HG02870 (cell line): ENCODE measurements at regions not wholly inside any gene's neighbourhood (a gene's known extent, or its start where the extent isn't known, plus 50 kb on each side); places are given as distances from the start of the nearest gene placed in this dataset.

Source experiments
- ATAC-seq: cut with Tn5 transposase; IDR thresholded peaks from one replicate; pipeline ENCODE4 v1.9.1; 2021; ENCODE audit warnings: mild to moderate bottlenecking, moderate library complexity; ENCODE audit not compliant: unreplicated experiment

DNA sequence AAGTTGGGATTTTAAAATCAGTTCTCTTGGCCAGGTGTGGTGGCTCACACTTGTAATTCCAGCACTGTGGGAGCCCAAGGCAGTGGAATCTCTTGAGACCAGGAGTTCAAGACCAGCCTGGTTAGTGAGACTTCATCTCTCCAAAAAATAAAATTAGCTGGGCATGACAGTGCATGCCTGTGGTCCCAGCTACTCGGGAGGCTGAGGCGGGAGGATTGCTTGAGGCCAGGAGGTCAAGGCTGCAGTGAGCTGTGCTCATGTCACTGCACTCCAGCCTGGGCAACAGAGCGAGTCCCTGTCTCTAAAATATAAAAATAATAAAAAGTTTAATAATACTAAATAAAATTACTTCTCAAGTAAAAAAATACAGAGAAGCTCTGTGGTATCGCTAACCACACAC is 77.5 kb downstream of the FOXA2 start:
- ATAC-seq = no peak

DNA sequence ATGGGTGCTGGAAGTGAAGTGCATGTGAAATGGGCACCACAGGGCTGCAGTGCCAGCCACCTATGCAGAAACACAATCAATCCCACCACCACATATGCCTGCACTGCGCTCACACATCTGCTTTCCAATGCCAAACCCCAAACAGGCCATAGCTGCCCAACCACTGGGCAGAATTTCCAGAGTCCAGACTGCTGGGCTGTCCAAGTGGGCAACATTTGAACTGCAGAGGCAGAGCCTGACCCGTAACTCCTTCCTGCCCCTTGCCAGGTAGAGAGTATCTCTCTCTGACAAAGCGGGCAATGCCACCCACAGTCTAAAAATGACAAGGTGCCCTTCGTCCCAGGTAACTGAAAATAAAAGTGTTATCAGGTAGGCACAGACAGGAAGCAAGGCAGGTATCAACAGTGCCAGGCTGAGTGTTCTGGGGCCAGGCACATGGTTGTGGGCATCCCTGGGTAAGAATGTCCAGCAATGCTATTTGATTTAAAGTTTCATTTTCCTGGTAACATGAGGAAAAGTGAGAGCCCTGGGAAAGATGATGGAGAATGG is 79.5 kb downstream of the FOXA2 start:
- ATAC-seq = no peak

DNA sequence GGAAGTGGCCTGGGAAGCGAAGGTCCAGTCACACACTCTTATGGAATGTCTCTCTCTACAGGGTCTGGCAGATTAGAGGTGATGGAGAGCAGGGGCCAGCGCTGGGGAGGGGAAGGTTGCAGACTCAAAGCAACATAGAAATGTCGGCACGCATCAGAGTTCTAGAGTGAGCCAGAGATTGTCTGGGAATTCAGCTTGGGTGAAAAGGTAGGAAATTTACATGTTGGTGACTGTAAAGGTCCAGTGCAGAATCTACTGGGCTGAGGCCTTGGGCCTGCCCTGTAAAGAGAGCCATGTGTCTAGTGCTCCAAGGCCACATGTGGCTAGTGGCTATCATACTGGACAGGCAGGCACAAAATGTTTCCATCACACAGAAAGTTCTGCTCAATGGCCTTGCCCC is 80.8 kb downstream of the FOXA2 start:
- no peak for ATAC-seq

DNA sequence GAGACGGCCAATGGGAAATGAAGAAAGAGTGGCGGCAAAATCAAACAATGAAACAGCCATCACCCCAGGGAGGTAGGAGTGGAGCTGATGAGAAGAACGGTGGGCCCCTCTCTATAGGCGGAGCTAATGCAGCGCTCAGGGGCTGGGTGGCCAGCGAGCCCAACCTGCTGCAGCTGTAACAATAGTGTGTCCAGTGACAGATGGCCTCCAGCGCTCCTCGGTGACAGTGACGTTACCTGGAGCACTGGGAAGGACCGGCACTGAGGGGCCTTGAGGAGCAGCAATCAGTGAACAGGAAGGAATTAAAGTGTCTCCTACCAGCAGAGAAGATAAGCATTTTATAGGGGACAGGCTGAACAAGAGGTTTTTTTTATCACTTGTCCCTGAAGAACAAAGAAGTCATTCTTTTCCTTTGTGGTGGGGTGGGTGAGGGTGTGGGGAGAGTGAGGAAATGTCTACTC is 81.6 kb downstream of the FOXA2 start:
- no peak for ATAC-seq

DNA sequence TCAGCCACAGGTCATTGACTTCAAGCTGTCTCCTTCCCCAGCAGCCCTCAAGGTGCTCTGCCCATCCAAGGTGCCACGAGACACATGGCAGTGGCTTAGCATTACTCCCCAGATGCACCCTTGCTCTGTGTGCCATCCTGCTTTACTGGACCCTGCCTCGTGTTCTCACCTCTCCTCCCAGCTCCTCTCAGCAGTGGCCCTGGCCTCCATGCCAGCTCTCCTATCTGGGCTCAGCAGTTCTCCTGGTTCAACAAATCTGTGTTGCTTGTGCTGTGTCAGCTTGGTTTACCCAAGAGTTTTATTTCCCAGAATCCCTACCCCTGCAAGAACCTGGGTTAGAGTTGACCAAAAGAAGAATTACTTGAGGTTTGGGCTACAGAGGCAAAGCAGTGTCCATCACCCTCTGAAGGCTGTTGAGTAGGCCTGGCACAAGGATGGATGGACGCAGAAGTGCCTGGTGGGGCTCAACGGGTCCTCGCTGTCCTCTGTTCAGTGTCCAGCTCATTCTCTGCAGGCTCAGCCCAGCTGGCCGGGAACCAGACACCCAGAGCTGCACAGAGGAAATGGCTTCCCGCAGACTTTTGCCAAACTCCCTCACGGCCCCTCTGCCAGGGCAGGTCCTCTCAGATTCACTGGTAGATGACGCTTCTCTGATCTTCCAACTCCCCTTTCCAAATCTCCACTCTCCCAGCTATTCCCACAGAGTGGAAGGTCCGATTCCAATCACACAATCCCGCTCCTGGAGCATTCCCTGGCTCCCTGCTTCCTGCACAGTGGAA is 82.6 kb downstream of the FOXA2 start:
- no peak for ATAC-seq

DNA sequence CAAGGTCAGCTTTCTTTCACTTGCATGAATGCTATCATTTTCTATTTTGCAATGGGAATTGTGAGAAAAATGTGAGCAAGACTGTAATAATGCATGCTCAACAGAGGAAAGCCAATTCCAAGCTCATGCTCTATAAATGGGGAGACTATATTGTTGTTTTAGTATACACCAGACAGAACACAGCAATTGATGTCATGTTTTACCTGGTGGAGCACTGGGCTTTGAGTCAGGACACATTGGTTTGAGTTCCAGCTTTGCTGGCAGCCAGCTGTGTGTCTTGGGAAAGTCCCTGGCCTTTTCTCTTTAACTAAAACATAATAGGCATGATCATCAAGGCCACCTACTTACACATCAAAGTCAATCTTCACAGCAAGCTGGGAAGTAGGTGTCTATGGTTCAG is 83.3 kb downstream of the FOXA2 start:
- ATAC-seq = no peak

DNA sequence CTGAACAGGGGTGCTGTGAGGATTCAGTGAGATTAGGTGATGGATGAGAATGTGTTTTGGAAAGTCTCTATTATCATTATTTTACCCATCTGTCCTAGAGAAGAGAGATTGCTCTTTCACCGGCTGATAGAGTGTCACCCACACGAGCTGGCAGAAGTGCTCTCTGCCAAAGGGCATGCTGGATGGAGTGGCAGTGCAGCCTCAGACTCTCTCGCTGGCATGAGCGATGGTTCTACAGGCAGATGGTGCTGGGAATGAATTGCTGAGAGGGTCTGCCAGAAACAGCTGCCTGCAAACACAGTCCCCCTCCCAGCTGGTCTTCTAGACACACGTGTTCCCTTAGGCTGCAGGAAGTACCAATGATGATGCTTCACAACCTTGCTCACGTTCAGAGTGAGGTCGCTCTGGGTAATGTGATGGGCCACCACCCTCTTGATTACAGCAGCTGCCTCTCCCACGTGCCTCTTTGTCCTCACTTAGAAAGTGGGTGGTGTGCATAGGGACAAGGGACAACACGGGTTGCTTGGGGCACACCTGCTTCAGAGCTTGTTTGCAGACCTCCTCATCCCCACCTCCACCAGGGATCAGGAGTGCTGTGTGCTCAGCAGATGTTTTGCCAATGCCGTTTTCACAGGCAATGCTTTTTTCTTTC is 84.7 kb downstream of the FOXA2 start:
- no peak for ATAC-seq

DNA sequence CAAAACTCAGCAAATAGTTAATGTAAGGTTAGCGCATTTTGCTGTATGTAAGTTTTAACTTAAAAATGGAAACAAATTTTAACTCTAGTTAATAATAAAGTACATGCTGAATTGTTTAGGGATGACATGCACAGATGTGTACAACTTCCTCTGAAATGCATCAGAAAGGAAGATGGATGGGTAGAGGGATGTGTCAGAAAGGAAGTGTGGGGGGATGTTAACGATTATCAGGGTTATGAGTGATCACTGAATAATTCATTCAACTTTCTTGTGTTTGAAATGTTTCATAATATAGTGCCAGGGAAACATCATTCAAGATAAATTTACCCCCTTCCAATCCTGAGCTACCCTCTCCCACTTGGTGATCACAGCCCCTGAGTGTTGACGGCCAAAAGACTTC is 87.6 kb downstream of the FOXA2 start:
- ATAC-seq = no peak

DNA sequence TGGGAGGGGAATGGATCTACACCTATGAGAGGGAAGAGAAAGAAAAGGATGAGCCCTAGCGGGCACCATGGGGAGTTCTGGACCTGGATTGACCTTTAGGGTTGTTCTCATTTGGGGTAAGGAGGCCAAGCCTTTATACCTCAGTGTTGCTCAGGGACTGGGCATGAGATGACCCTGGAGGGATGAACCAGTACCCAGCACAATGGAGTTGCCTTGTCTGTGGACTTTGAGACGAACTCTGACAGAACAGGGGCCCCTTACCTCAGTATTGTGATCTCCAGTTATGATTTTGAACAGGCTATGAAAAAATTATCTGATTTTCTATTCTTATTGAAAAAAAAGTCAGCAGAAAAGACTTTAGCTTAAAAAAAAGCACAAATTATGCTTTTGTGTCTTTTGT is 88.6 kb downstream of the FOXA2 start:
- no peak for ATAC-seq

DNA sequence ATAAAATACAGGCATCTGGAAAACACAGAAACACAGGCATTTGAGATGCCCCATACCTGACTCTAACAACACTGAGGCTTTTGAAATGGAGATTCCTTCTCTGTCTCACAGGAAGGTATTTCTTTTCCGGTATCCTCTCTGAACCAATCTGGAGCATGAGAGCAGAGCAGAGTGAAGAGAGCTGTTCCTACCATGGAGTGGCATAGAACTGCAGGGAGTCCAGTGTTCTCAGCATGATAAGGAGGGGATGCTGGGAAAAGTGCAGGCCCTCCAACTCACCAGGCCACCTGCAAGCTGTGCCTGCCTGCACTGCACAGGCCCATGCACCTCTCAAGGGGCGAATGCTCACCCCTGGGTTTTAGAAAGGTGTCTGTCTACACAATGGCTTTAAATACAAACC is 89.2 kb downstream of the FOXA2 start:
- no peak for ATAC-seq

DNA sequence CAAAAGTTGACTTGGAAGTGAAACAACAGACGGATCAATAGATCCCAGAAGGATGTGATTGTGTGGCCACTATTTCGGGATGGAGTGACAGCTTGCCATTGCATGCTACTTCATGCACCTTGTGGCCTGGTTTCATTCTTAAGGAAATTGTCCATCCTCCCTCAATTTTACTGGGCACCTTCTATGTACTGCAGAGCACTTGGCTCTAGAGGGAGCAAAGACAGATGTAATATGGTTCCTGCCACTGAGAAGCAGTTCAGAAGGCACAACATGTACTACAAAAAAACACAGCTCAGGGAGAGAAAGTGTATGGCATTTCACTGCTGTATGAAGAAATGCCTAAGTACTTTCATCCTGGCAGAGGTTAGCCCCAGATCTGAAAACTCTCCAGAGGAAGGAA is 91.9 kb downstream of the FOXA2 start:
- ATAC-seq = no peak

DNA sequence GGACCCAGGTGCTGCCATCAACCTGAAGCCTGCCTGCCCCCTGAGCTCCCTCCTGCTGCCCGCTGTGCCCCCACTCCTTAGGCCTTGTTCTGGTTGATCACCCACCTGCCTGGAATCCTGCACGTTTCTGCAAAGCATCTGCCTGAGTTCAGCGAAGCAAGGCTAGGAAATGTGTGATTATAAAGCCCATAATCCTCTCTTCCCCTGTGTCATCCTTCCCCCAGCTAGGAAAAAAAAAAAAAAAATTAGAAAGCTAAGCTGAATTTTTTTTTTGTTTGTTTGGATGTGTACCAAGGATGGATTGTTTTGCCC is 93.2 kb downstream of the FOXA2 start:
- no peak for ATAC-seq

DNA sequence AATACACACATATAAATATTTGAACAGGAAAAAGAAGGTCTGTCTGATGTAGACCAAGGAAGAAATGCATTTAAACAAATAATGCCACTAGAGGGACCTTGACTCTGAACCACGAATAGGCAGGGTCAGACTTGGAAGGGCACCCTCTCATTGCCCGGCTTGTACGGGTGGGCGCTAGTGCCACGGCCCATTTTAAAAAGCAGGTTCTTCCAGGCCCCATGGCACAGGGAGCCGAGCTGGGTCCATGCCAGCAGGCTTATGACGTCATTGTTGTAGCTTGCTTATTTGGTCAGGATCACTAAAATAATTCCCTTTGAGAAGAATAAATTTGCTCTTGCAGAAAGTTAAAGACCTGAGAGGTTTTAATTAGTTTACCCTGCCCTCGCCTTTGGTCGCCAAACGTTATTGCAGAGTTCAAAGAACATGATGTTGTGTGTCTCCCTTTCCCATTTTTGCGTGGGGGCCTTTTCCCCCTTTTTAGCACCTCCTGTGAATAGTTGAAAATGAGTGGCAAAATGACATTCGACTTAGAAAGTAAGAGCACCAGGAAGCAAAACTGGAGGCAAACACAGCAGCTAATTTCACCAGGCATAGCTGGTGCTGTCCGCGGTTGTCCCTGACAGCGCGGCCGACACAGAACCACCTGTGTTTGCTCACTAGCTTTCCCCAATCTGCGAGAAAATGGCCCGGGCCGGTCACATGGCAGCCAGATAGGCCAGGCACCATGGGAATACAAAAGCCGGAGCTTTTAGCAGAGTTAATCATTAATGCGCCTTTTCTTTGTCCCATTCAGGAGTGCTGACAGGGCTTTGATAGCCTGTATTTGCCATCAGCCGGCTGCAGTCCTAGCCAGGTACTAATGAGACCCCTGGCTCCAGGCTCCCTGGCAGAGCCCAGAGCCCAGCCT is 93.8 kb downstream of the FOXA2 start:
- no peak for ATAC-seq

DNA sequence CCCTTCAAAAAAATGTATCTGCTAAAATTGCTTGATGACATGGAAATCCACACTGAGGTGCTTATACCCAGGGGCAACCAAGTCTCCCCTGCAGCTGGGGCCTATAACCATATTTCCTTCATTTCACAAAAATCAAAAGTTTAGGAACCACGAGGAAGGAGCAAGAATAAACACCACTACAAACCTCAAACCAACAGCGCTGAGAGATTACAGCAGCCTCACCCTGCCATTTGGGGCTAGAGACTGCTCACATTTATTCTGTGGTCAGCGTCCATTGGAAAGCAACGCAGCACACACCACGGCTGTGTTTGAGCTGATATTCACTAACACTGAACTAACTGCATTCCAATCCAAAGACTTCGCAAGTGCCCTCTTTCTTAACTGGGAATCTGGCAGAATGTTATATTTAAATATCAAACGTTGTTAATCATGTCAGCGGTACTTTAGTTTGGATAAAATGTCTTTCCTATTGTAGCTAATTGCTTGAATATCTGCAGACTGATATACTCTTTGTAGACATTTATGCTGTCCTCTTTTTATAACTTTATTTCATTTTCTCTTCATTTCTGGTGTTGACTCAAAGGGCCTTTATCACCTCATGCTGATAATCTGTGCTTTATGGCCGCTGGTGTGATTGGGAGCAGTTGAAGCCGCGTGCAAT is 94.6 kb downstream of the FOXA2 start:
- no peak for ATAC-seq

DNA sequence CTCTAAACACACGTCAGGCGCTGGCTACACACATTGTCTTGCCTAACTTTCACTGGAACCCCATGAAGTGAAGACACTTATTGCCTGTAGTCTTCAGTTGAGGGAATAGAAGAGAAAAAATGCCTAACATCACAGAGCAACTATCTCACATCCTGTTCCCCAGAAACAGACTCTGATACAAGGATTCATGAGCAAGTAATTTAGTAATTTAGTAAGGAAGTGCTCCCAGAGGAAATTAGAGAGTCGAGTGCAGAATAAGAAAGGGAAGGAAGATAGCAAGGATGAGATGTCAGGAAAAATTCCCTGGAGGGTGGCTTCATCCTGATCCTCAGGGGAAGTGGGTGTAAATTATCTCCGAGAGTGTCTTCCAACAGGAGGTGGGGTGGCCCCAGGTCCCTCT is 104.0 kb downstream of the FOXA2 start:
- ATAC-seq = no peak

DNA sequence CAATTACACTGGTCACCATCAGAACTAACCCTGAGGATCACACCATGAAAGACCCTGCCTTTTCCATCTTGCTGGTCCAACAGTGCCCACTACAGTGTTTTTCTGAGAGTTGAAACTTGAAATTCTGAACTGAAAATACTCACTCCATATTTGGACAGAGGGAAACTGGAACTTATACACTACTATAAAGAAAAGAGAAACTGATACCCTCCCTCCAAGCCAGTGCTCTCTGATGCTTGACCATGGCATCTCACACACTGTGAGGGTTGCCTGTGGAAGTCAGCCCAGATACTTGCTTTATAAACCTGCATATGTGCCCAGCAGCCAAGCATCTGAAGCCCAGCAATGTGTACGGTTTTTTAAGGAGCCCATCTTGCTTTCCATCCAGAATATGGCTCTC is 108.7 kb downstream of the FOXA2 start:
- peak; percentile 63 for ATAC-seq

DNA sequence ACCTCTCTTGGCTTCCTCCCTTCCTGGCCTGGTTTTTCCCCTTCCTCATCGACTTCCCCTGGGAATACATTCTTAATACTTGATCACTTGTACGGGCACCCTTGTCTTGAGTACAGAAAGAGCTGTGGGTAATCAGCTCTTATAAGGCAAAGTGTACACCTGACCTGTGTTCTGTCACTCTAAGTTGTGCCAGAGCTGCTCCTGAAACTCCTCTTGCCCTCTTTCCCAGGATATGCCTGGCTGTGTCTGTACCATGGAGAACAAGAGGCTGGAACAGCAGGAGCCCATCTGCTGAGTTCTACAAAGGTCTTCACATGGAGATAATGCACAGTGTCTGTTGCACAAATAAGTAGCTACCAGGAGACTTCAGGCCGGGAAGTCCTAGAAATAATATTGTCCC is 110.1 kb downstream of the FOXA2 start:
- no peak for ATAC-seq

DNA sequence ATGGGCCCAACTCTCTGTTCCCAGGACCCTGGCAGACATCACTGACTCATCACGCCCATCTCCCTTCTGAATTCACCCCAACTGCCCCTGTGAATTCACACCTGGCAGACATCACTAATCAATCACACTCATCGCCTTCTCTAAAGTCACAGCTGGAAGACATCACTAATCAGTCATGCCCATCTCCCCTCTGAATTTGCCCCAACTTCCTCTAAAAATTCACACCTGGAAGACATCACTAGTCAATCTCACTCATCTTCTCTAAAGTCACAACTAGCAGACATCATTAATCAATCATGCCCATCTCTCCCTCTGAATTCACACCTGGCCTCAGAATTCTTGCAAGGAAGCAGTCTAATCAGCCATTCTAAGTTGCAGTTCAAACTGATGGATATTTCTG is 111.1 kb downstream of the FOXA2 start:
- no peak for ATAC-seq

DNA sequence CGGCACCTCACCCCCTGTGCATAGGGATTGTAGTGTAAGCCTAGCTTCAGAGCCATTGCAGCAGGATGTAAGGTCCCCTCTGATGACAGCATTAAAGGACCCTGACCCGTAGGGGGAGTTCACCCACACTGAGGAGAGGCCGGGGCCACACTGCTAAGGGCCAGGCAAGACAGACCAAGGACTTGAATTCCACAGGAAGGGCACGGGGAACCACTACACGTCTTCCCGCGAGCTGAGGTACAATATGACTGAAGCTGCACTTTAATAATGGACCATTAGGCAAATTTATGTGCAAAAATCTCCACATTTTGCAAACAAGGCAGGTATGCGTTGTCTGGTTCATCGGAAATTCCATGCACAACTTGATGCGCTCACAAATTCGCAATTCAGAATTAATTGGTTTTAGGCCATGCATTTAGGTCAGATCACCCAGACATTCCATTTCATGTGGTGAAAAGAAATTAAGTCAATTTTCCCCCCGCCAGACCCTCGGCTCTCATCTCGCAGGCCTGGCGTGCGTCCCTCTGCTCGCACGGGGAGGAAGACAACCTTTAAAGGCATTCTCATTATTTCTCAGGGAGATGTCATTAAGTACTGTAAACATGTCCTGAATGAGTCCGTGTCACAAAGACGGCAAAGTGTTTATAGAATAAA is 111.8 kb downstream of the FOXA2 start:
- no peak for ATAC-seq

DNA sequence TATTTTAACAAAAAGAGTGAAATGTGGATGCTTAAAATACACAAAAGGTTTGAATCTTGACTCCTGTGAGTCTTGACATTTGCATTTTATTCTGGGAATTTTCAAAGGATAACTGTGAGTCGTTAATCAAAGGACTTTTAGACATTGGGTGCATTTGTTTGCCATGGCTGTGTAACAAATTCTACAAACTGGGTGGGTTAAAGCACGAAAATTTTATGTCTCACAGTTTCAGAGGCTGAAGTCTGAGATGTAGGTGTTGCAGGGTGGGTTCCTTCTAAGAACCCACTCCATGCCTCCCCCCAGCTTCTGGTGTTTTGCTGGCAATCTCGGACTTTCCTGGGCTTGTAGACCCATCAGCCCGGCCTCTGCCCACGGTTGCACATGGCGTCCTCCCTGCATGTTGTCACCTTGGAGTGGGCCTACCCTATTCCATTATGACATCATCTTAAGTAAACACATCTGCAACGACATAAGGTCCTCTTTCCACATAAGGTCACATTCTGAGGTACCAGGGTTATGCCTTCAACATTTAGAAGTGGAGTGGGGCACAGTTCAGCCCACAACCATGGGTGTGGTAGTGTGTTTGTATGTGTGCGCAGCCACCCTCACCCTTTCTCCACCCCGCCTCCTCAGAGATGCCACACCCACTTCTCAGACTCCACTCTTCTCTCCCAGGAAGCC is 113.1 kb downstream of the FOXA2 start:
- no peak for ATAC-seq
